ENCODE measurements at regions not wholly inside any gene's neighbourhood (a gene's known extent, or its start where the extent isn't known, plus 50 kb on each side); places are given as distances from the start of the nearest gene placed in this dataset.

GRCh38 chr1:8084913-8085312 lies 58.8 kb upstream of the ERRFI1 start:
- no peak for DNase-seq (ENCODE audit: low spot score)

GRCh38 chr1:8083739-8084484 lies 57.8 kb upstream of the ERRFI1 start:
- no peak for DNase-seq (ENCODE audit: low spot score)

- no peak for DNase-seq (ENCODE audit: low spot score)
These were observed 56.8 kb upstream of the ERRFI1 start for GRCh38 chr1:8082945-8083344.

GRCh38 chr1:8078176-8078671 lies 52.1 kb upstream of the ERRFI1 start:
- DNase-seq (ENCODE audit: low spot score), result no peak

- DNase-seq (ENCODE audit: low spot score), result no peak
These were observed 51.5 kb upstream of the ERRFI1 start for GRCh38 chr1:8077602-8078001.

- no peak for DNase-seq (ENCODE audit: low spot score)
These were observed 51.0 kb upstream of the ERRFI1 start for GRCh38 chr1:8077120-8077573.

GRCh38 chr1:8076176-8076575 lies 50.1 kb upstream of the ERRFI1 start:
- DNase-seq (ENCODE audit: low spot score), result no peak

Data from cerebellar cortex (tissue), 1 donor.